Umbilical cord (tissue), 1 donor: ENCODE measurements at regions not wholly inside any gene's neighbourhood (a gene's known extent, or its start where the extent isn't known, plus 50 kb on each side); places are given as distances from the start of the nearest gene placed in this dataset.

Experiments used
- DNase-seq: peaks from one replicate; pipeline ENCODE4 v3.0.0-alpha.2; 2015; ENCODE audit warnings: low spot score

DNA sequence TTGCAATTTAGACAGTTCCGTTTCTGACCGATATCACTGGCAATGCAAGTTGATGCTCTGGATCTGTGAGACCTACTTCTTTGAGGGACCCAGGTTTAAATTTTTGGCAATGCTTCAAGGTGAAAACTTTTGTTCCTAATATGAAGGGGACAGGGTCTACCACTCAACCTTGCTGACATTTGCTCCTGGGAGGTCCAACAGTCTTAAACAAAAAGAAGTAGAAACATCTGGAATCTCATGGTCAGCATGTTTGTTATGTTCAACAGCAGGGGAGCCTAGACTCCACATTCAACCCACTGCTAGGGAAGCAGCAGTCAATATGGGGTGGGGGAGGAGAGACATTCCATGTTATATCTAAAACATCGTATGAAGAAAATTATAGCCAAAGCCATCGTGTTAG lies 196.4 kb downstream of the SIM1 start:
- DNase-seq: no peak

DNA sequence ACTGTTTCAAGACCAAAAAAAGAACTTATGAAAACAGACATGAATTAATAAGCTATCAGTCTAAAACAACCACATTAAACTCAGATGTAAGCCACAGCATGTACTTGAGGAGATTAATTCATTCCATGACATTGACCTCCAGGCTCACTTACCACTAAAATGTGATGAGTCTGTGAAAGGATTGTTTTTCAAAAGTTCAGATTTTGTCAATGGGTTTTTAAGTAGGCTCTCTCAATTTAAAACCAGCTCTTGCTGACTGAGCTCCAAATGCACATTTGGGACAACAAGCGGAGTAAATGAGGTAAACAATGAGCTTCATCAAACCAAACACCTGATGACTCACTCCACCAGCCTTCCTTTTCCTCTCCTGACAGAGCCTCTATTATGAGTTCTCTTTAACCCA lies 197.0 kb downstream of the SIM1 start:
- DNase-seq: no peak

DNA sequence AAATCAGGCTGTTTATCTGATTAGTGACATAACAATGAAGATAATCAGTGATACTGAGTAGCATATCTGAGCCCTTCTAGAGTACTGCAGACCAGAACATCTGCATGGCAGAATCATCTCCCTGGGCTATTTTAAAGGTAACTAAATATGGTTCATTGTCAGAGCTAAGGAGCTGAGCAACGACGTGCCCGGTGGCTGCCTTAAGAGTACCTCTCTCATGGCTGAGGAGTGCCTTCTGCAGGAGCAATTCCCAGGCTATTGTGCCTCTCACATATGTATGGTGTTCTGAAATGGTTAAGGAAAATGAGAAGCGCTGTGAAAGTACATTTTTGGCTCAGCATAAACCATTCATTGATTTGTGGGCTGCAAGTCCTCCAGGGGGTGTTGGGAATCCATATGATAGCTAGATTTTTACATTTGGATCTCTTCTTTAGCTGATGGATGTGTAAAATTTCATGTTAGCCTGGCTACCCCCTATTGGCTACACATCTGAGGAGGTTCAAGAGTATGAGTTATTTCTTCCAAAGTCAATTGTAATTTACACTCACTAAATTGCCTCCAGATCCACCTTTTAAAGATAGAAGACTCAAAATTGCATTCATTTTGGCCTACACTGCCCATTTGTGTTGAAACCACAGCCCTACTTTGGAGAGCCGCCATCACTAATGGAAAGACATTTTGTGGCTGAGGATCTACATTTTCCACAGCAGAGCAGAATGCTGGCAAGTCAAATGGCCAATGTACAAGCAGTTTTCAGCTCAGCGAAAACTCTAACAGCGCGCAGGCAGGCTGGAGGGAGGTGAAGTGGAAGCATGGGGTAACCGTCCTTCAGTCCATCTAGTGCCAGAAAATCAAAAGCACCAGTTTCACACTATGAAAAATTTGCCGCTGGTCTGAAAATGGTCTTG lies 198.0 kb downstream of the SIM1 start:
- DNase-seq: no peak

DNA sequence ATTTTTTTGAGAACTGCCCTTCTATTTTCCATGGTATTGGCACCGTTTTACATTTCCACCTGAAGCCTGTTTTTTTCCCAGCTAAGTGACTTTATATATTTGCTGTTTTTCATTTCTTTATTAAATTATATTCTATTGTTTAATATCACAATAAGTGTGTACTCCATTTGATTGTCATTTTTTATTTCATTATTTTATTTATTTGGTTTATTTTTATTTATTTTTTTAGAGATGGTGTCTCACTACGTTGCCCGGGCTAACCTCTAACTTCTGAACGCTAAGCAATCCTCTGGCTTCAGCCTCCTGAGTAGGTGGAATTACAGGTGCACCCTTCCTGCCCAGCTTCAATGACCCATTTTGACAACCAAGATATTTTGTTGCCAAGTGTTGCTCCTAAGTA lies 202.6 kb downstream of the SIM1 start:
- no peak for DNase-seq

DNA sequence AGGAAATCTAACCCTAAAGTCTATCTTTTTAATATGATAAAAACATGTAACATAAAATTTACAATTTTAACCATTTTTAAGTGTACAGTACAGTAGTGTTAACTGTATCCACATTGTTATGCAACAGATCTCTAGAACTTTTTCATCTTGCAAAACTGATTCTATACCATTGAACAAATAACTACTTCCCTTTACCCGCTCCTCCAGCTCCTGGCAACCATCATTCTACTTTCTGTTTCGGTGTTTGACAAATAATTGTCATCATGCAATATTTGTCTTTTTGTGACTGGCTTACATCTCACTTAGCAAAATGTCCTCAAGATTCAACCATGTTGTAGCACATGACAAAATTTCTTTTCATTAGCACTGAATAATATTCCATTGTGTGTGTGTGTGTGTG lies 203.2 kb downstream of the SIM1 start:
- no peak for DNase-seq

DNA sequence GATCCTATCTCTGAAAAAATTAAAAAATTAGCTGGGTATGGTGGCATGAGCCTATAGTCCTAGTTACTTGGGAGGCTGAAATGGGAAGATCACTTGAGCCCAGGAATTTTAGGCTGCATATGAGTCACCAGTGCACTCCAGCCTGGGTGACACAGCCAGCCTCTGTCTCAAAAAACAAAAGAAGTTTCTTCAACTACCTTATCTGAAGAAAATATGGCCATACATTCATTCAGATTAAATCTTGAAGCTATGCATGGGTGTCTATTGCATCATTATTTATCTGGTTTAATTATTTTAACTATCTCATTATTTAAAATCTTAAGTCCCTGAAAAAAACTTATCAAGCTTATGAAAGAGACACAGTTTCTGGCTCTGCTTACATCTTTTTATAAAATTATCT lies 204.1 kb downstream of the SIM1 start:
- no peak for DNase-seq

- DNase-seq: no peak
Measured at GRCh38 chr6:100259865-100260264, 204.9 kb downstream of the SIM1 start.

GRCh38 chr6:100258752-100259151 lies 206.0 kb downstream of the SIM1 start:
- DNase-seq: no peak

GRCh38 chr6:100257793-100258395 lies 206.8 kb downstream of the SIM1 start:
- DNase-seq: peak; percentile 34

DNA sequence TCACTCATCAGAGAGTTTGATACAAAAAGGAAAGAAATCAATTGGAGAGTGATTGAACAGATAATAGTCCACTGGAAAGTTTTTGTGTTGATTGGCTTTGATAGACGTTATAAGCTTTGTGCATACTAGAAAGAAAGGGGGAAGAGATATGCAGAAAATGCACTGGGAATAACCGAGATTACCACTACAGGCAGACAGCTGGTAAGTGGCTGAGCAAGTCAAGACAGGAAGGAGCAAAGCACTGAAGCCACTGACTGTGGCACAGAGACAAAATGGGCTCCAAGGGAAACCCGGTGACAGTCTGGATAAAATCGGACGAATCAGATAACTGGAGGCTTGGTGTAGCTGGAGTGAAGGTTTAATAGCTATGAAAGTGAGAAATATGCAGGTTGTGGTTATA lies 209.0 kb downstream of the SIM1 start:
- no peak for DNase-seq

DNA sequence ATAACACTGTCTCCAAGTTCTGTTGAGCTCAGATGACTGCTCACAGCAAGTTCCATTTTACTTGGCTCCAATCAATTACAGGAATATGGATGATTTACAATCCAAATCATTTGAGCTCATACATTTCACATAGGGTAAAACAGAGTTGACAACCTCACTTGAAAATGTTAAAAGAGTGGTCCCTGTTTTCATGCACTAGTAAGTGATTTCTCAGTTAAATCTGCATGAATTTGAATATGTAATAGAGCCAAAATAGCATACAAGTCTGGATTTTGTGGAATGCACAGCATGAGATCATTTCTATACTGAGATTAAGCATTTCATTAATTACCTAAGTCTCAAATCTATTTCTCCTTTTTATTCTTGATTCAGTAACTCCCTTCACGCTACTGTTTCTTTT lies 217.6 kb downstream of the SIM1 start:
- DNase-seq: no peak

DNA sequence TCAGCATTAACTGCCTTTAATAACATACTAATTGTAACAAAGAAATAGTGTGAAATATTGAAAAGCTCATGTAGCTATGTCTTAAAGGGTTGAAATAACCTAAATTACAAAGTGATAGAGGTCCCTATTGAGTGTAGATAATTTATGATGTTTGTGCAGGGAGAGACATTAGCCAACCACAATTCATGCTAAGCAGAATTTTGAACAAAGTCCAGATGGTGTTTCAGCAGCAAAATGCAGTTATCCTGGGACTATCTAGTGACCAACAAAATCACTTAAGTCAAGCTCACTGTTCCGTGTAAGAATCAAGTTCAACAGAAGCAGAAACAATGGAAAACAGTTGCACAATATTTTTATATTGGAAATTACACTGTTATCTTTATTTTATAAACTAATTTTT lies 218.5 kb downstream of the SIM1 start:
- DNase-seq: no peak

- DNase-seq: no peak
Measured at GRCh38 chr6:100240798-100241197, 223.9 kb downstream of the SIM1 start.

- no peak for DNase-seq
Measured at GRCh38 chr6:100237821-100238220, 226.9 kb downstream of the SIM1 start.

DNA sequence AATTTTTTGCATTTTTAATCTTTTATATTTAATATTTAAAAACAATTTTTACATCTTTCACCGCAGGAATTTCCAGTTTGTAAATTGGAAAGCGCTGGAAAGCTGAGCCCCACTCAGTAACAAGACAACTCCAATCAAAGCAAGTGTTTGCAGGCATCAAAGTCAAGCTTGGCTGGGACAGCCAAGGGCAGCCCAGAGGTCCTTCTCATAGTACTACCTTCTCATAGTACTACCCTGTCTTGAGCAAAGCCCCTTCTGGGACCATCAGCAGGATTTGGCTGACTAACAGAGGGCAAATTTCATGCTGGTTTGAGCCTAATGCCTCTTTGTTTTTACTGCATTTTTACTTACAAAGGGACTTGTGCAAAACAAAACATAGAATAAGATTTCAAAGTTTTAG lies 228.3 kb downstream of the SIM1 start:
- DNase-seq: no peak

- DNase-seq: no peak
Measured at GRCh38 chr6:100235631-100236030, 229.1 kb downstream of the SIM1 start.

GRCh38 chr6:100234625-100235024 lies 230.1 kb downstream of the SIM1 start:
- no peak for DNase-seq

GRCh38 chr6:100232781-100233573 lies 231.7 kb downstream of the SIM1 start:
- DNase-seq: no peak

DNA sequence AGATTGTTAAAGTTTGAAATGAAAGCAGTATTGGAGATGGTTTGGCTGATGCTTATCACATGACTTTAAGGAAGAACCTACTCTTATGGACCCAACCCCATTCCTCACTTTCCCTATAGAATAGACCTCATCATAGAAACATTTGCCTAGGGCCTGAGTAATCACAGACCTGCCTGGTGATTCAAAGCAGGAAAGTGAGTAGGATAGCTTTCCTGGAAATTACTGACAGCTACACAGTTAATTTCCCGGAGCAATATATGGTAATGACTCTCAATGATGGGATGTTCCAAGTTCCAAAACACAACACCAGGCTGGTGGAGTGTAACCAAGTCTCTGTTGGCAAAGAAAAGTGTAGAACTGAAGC lies 233.8 kb downstream of the SIM1 start:
- DNase-seq: no peak

- no peak for DNase-seq
Measured at GRCh38 chr6:100230115-100230952, 234.4 kb downstream of the SIM1 start.

- DNase-seq: no peak
Measured at GRCh38 chr6:100229512-100229911, 235.2 kb downstream of the SIM1 start.
